ENCODE measurements at regions not wholly inside any gene's neighbourhood (a gene's known extent, or its start where the extent isn't known, plus 50 kb on each side); places are given as distances from the start of the nearest gene placed in this dataset.
A peak's percentile ranks its signal among the peaks of the same experiment; 100 is the strongest.

DNA sequence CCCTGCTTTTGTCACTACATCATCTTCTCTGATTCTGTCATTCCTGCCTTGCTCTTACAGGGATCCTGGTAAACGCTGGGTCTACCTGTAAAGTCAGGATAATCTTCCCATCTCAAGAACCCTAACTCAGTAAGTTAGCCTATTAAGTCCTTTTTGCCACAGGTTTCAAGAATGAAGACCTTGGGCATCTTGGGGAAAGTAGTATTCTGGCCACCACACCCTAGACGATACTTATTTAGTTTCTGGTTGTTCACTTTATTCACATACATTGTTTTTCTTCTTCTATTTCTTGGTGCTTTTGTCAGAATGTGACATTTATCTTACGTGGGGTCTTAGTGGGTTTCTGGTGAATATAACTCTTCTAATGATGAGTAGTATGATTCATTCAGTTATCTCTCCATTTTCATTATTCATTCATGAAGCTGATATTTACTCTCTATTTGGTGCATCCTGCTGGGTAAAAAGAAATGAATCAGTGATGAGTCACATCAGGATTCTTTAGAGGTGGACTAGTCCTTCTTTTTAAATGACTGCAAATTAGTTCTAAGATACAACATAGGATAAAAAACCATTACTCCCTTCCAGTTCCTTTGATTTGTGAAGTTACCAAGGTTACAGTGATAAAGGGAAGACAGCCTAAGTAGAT lies 514.4 kb upstream of the B3GALT2 start:
- FAIRE-seq (no peak), ATAC-seq (no peak), DNase-seq (ENCODE audit: low read depth, low spot score) (no peak)
- no peaks in the 10 kb centered on the region for H3K36me3 ChIP-seq (ENCODE audit: control insufficient read depth in 2 of 2, insufficient read depth in 2 of 2, low read length in 1 of 2)
- no peaks in the 10 kb centered on the region for H3K4me1 ChIP-seq (ENCODE audit: control insufficient read depth, insufficient read depth, low read length)
- no peak overlapping the region for H3K9ac ChIP-seq (ENCODE audit: control insufficient read depth, insufficient read depth, low read length)
- CTCF ChIA-PET = no interaction called here
- SMC1A ChIA-PET (ENCODE audit: uncharacterized antibody, unreplicated experiment) = no interaction called here
- no peak overlapping the region for H3K27ac ChIP-seq (ENCODE audit: control insufficient read depth, insufficient read depth)
- H3K4me2 ChIP-seq (ENCODE audit: control insufficient read depth, insufficient read depth) = no peak overlapping the region
- WGBS (ENCODE audit: insufficient coverage, insufficient replicate concordance, low lambda C conversion rate, missing lambda C conversion rate) = 2% methylated on average over 3 of the region's 3 CpGs
- RAD21 ChIA-PET (ENCODE audit: unreplicated experiment) = no interaction called here
- TF ChIP-seq SIX5 (IDR thresholded peaks at IDR 0.05; ENCODE audit: low read depth, low read length, severe bottlenecking) (no peak), RFX5 (IDR thresholded peaks at IDR 0.05; ENCODE audit: low read depth, low read length) (no peak), KDM1A (IDR thresholded peaks at IDR 0.05; ENCODE audit: borderline replicate concordance) (no peak), JUNB (IDR thresholded peaks at IDR 0.05) (peak; percentile 46; the same call in 1 of the 2 replicates), CREB1 (IDR thresholded peaks at IDR 0.05; ENCODE audit: low read depth) (no peak), SREBF2 (IDR thresholded peaks at IDR 0.05; ENCODE audit: low read length) (no peak), IKZF1 (conservative IDR thresholded peaks at IDR 0.05) (no peak)
- TF ChIP-seq, protein P1, sequence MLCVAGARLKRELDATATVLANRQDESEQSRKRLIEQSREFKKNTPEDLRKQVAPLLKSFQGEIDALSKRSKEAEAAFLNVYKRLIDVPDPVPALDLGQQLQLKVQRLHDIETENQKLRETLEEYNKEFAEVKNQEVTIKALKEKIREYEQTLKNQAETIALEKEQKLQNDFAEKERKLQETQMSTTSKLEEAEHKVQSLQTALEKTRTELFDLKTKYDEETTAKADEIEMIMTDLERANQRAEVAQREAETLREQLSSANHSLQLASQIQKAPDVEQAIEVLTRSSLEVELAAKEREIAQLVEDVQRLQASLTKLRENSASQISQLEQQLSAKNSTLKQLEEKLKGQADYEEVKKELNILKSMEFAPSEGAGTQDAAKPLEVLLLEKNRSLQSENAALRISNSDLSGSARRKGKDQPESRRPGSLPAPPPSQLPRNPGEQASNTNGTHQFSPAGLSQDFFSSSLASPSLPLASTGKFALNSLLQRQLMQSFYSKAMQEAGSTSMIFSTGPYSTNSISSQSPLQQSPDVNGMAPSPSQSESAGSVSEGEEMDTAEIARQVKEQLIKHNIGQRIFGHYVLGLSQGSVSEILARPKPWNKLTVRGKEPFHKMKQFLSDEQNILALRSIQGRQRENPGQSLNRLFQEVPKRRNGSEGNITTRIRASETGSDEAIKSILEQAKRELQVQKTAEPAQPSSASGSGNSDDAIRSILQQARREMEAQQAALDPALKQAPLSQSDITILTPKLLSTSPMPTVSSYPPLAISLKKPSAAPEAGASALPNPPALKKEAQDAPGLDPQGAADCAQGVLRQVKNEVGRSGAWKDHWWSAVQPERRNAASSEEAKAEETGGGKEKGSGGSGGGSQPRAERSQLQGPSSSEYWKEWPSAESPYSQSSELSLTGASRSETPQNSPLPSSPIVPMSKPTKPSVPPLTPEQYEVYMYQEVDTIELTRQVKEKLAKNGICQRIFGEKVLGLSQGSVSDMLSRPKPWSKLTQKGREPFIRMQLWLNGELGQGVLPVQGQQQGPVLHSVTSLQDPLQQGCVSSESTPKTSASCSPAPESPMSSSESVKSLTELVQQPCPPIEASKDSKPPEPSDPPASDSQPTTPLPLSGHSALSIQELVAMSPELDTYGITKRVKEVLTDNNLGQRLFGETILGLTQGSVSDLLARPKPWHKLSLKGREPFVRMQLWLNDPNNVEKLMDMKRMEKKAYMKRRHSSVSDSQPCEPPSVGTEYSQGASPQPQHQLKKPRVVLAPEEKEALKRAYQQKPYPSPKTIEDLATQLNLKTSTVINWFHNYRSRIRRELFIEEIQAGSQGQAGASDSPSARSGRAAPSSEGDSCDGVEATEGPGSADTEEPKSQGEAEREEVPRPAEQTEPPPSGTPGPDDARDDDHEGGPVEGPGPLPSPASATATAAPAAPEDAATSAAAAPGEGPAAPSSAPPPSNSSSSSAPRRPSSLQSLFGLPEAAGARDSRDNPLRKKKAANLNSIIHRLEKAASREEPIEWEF (IDR thresholded peaks at IDR 0.05; ENCODE audit: insufficient replicate concordance, low read depth, low read length) = no peak
- TF ChIP-seq, protein P2, sequence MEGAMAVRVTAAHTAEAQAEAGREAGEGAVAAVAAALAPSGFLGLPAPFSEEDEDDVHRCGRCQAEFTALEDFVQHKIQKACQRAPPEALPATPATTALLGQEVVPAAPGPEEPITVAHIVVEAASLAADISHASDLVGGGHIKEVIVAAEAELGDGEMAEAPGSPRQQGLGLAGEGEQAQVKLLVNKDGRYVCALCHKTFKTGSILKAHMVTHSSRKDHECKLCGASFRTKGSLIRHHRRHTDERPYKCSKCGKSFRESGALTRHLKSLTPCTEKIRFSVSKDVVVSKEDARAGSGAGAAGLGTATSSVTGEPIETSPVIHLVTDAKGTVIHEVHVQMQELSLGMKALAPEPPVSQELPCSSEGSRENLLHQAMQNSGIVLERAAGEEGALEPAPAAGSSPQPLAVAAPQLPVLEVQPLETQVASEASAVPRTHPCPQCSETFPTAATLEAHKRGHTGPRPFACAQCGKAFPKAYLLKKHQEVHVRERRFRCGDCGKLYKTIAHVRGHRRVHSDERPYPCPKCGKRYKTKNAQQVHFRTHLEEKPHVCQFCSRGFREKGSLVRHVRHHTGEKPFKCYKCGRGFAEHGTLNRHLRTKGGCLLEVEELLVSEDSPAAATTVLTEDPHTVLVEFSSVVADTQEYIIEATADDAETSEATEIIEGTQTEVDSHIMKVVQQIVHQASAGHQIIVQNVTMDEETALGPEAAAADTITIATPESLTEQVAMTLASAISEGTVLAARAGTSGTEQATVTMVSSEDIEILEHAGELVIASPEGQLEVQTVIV (IDR thresholded peaks at IDR 0.05; ENCODE audit: borderline replicate concordance, partially characterized antibody) = no peak
- no peaks in the 10 kb centered on the region for H3K79me2 ChIP-seq (ENCODE audit: control insufficient read depth, insufficient read depth, low read length)
- intact Hi-C loops (cut with micrococcal nuclease; ENCODE audit: unreplicated experiment) = no loop called here
- H4K20me1 ChIP-seq (ENCODE audit: control insufficient read depth, insufficient read depth) = no peaks in the 10 kb centered on the region
- no peak overlapping the region for H3K4me3 ChIP-seq
- no peaks in the 10 kb centered on the region for H3K9me3 ChIP-seq (replicated peaks; ENCODE audit: control insufficient read depth, insufficient read depth, low read length)
- BruUV-seq (replicated peaks) = no TSS peak
- in situ Hi-C loops (cut with MboI) = no loop called here
- H2AFZ ChIP-seq (ENCODE audit: control insufficient read depth, low read depth, low read length) = no peak overlapping the region
- H3K27me3 ChIP-seq (replicated peaks in 1 of 2; ENCODE audit: control insufficient read depth in 2 of 2, insufficient read depth in 2 of 2, low read length in 1 of 2) = no peaks in the 10 kb centered on the region
- POLR2A ChIA-PET = no interaction called here
